ENCODE measurements at regions not wholly inside any gene's neighbourhood (a gene's known extent, or its start where the extent isn't known, plus 50 kb on each side); places are given as distances from the start of the nearest gene placed in this dataset.

DNA sequence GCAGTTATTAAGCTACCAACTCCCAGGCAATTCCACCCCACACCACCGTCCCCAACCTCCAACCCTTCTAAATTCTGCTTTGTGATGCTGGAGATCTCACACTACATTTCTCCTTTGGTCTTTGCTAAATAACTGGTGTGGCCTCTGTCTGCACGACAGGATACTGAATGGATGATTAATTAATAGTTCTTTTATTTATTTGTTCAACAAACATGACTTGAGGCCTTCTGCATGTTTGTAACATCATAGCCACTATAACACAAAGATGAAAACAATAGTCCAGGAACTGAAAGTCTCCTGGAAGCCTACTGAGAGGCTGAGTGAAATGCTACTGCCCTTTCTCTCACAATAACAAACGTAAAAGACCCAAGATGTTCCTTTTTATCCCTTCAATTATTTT, 609.5 kb upstream of the UBE2E2 start:
- Histone ChIP-seq H3K4me2 (ENCODE audit: insufficient read depth, low read length) (no peak overlapping the region), H4K20me1 (replicated peaks; ENCODE audit: control insufficient read depth, insufficient read depth, low read length) (no peaks in the 10 kb centered on the region), H3K79me2 (ENCODE audit: control insufficient read depth, insufficient read depth, low read length) (no peaks in the 10 kb centered on the region), H3K9ac (ENCODE audit: insufficient read depth in 1 of 2, low read depth in 2 of 2, low read length in 2 of 2) (no peak overlapping the region), H3K9me3 (replicated peaks; ENCODE audit: control insufficient read depth, insufficient read depth, low read depth, low read length) (no peaks in the 10 kb centered on the region; the same call in 1 of the 2 replicates), H3K27me3 (ENCODE audit: control insufficient read depth in 2 of 2, insufficient read depth in 2 of 2, low read length in 2 of 2) (no peaks in the 10 kb centered on the region), H3K4me3 (no peak overlapping the region), H3K4me1 (replicated peaks in 1 of 2; ENCODE audit: control insufficient read depth in 2 of 2, insufficient read depth in 2 of 2, low read length in 2 of 2) (no peaks in the 10 kb centered on the region), H3K9me1 (ENCODE audit: control insufficient read depth, insufficient read depth, low read length) (no peaks in the 10 kb centered on the region), H3K36me3 (ENCODE audit: control insufficient read depth, insufficient read depth, low read length) (no peaks in the 10 kb centered on the region), H3K27ac (ENCODE audit: extremely low read depth, low read depth, low read length) (no peak overlapping the region), H2AFZ (ENCODE audit: low read depth, low read length) (no peak overlapping the region)
- no TSS peak for BruUV-seq (replicated peaks)
- DNase-seq (ENCODE audit: extremely low read depth in 1 of 4, low spot score in 3 of 4) = no peak
- no peak for TF ChIP-seq POU5F1 (IDR thresholded peaks at IDR 0.05; ENCODE audit: borderline replicate concordance, low read depth, low read length, partially characterized antibody)
- no peak for TF ChIP-seq ZNF133 (CRISPR knock-in tag; IDR thresholded peaks at IDR 0.05)
- TF ChIP-seq HDAC8 (tag; IDR thresholded peaks at IDR 0.05) = no peak
- no peak for TF ChIP-seq ZNF175 (CRISPR knock-in tag; IDR thresholded peaks at IDR 0.05; ENCODE audit: low read depth)
- TF ChIP-seq ZNF589 (CRISPR knock-in tag; IDR thresholded peaks at IDR 0.05; ENCODE audit: low read depth) = no peak
- TF ChIP-seq BDP1 (IDR thresholded peaks at IDR 0.05; ENCODE audit: insufficient read depth, insufficient read length) = no peak
- TF ChIP-seq, protein P1, sequence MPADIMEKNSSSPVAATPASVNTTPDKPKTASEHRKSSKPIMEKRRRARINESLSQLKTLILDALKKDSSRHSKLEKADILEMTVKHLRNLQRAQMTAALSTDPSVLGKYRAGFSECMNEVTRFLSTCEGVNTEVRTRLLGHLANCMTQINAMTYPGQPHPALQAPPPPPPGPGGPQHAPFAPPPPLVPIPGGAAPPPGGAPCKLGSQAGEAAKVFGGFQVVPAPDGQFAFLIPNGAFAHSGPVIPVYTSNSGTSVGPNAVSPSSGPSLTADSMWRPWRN (IDR thresholded peaks at IDR 0.05; ENCODE audit: low read depth) = no peak
- no peak for TF ChIP-seq FOSL1 (tag; conservative IDR thresholded peaks at IDR 0.05)
- TF ChIP-seq HMG20A (CRISPR knock-in tag; conservative IDR thresholded peaks at IDR 0.05) = no peak
- TF ChIP-seq, protein P2, sequence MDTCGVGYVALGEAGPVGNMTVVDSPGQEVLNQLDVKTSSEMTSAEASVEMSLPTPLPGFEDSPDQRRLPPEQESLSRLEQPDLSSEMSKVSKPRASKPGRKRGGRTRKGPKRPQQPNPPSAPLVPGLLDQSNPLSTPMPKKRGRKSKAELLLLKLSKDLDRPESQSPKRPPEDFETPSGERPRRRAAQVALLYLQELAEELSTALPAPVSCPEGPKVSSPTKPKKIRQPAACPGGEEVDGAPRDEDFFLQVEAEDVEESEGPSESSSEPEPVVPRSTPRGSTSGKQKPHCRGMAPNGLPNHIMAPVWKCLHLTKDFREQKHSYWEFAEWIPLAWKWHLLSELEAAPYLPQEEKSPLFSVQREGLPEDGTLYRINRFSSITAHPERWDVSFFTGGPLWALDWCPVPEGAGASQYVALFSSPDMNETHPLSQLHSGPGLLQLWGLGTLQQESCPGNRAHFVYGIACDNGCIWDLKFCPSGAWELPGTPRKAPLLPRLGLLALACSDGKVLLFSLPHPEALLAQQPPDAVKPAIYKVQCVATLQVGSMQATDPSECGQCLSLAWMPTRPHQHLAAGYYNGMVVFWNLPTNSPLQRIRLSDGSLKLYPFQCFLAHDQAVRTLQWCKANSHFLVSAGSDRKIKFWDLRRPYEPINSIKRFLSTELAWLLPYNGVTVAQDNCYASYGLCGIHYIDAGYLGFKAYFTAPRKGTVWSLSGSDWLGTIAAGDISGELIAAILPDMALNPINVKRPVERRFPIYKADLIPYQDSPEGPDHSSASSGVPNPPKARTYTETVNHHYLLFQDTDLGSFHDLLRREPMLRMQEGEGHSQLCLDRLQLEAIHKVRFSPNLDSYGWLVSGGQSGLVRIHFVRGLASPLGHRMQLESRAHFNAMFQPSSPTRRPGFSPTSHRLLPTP (IDR thresholded peaks at IDR 0.05; ENCODE audit: borderline replicate concordance, extremely low read depth, insufficient read length) = no peak
- TF ChIP-seq GABPA (tag; conservative IDR thresholded peaks at IDR 0.05; ENCODE audit: low read depth) = no peak
- no peak for TF ChIP-seq ZNF444 (CRISPR knock-in tag; IDR thresholded peaks at IDR 0.05)
- no peak for TF ChIP-seq CCAR2 (IDR thresholded peaks at IDR 0.05; ENCODE audit: low read depth, low read length)
- no peak for TF ChIP-seq YBX1 (IDR thresholded peaks at IDR 0.05)
- no peak for TF ChIP-seq MCM5 (IDR thresholded peaks at IDR 0.05; ENCODE audit: low read depth)
- no peak for TF ChIP-seq NFXL1 (CRISPR knock-in tag; IDR thresholded peaks at IDR 0.05)
- no peak for TF ChIP-seq ZNF23 (CRISPR knock-in tag; IDR thresholded peaks at IDR 0.05)
- no peak for TF ChIP-seq SRSF1 (IDR thresholded peaks at IDR 0.05; ENCODE audit: low read depth, low read length)
- TF ChIP-seq SNIP1 (IDR thresholded peaks at IDR 0.05; ENCODE audit: low read depth) = no peak
- intact Hi-C loops (cut with micrococcal nuclease) (no loop called here), in situ Hi-C loops (cut with MboI) (no loop called here)
- POLR2A ChIA-PET = no interaction called here
- FAIRE-seq = no peak
- no peak for ATAC-seq
- CTCF ChIA-PET (ENCODE audit: low intra/inter-chr PET ratio) = no interaction called here
- 2% methylated on average over 3 of the region's 3 CpGs for WGBS (ENCODE audit: insufficient coverage, low coverage, missing lambda C conversion rate)
